HG03521 (cell line): ENCODE measurements at regions not wholly inside any gene's neighbourhood (a gene's known extent, or its start where the extent isn't known, plus 50 kb on each side); places are given as distances from the start of the nearest gene placed in this dataset.

Source experiments
- ATAC-seq: cut with Tn5 transposase; IDR thresholded peaks from one replicate; pipeline ENCODE4 v1.9.1; 2021; ENCODE audit warnings: mild to moderate bottlenecking, moderate library complexity; ENCODE audit not compliant: unreplicated experiment

DNA sequence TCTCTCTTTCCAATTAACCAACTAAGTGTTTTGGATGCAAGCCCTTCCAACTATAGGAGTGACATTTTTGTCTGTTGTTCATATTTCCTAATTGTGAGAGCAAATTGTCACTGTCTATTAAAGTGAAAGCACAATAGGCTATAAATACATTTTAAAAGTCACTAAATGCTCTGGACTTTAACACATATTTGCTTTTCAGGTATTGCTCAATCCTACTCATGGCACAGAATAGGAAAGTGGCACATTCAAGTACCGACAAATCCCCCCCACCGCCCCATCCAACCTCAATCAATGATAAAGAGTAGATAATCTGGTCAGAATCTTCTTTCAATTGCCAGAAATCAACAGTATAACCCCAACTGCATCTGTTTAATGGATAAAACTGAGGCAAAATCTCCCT is 419.8 kb downstream of the PLK2 start:
- no peak for ATAC-seq

DNA sequence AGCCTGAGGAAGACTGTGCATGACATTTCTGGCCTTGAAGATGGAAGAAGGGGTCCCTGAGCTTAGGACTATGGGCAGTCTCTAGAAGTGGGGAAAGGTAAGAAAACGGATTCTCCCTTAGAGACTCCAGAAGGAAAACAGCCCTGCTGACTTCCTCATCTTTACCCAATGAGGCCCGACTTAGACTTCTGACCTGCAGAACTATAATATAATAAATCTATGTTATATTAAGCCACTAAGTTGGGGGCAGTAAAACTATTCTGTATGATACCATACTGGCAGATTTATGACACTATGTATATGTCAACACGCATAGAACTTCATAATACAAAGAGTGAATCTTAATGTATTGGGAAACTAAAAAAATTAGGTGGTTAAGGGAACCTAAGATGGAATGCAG is 422.0 kb downstream of the PLK2 start:
- ATAC-seq = no peak

DNA sequence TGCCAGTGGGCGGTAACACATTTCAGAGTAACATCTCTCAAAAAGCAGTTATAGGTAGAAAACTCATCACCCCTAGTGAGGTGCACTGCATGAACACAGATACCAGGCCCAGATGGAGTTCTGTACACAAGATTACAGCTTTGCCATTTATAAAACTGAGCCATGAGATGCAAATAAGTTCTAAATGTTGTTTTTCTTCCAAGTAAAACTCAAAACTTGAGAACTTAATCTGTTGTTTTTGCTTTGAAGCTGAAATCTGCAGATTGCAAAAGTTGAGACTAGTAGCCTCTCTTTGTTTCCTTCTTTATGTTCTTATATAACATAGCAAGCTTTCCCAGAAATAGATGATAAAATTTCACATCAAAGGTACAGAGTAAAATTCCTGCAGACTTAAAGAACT is 434.1 kb downstream of the PLK2 start:
- ATAC-seq = no peak

DNA sequence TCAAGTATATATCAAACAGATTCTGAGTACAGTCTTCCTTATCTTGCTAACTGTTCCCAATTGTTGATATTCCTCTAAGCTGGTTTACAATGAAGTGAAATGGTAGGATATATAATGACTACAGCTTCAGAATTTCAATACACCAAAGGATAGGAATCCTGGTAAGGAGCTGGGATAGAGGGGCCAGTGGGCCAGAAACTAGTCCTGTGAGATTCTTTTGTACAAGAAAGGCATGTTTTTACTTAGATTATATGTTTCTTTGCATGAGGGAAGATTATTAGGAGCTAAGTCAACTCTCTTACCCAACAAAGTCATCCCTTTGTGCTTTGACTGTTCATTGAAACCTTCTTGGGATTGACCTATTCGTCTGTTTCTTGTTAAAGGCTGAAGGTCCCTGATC is 435.7 kb downstream of the PLK2 start:
- ATAC-seq = no peak

DNA sequence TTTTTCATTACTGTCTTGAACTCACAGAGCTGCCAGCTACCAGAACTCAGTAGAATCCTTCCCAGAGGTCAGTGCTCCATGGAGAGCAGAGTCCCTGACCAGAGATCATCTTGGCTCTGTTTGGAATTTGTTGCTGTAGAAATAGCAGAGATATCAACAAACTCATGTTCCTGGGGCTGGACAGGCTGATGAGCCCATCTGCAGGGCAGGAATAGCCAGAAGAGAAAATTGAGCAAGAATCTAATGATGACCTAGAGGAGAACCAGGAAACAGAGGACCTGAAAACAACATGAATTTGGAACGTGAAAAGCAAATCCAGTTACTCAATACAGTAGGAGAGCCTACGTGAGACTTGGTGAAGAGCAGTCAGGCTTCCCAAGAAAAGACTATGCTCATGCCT is 437.8 kb downstream of the PLK2 start:
- ATAC-seq = no peak

DNA sequence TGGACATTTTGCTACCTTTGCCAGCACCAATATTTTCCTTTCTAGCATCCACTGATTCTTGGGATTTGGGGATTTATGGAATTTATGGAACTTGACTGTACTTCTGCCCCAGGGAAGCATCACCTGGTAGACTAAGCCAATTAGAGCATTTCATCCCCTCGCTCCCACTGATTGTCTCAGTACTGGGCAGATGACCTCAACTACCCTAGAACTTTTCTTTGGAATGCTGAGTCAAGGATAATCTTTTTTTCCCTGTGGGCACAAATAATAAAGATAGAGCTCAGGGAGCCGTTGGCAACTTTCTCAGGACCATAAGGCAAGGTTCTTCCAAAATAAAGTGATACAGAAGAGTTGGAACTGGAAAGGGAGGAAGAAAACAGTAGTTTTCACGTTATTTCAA is 438.4 kb downstream of the PLK2 start:
- no peak for ATAC-seq

DNA sequence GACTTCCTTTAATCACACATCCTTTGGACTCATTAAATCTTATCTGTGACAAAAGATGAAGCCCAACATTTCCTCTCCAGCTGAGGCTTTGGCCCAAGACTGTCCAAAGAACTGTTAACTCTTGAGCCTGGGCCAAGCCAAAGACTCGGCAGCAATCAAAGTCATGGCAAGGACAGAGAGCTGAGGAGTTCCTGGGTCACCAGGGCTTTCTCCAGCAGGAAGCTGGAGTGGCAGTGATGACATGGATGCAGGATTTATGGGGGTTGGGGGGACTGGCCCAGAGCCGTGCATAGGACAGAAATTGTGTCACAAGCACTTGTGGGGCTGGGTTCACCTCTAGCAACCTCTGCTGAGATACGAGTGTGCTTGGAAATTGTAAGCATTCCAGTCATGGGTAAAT is 440.3 kb downstream of the PLK2 start:
- ATAC-seq = no peak

DNA sequence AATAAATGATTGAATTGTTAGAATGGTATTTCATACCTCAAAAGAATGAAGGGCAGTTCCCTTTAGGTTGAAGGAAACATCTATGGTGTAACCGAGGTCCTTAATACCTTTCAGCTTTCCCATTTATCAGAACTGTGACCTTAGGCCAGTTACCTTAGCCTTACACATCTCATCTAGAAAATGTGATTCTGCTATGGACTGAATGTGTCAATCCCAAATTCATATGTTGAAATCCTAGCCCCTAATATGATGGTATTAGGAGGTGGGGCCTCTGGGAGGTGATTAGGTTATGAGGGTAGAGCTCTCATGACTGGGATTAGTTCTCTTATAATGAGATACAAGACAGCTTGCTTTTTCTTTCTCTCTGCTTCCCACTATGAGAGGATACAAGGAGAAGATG is 441.9 kb downstream of the PLK2 start:
- no peak for ATAC-seq

DNA sequence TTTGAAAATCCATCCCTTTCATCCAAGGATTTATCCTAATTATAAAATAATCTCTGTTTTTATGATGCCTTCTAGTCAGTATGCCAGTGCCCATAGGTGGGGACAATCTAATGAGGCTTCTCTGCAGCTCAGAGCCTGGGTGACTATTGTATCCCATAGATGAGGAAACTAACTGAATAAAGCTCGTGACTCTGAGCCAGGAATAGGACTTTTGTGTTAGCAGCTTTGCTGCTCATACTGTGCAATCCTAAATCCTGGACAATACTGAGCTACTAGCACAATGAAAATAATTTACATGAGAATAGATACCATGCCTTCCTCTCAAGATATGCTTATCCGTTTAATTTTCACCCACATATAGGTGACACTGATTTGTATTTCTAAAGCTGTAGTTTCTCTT is 443.0 kb downstream of the PLK2 start:
- ATAC-seq = no peak

DNA sequence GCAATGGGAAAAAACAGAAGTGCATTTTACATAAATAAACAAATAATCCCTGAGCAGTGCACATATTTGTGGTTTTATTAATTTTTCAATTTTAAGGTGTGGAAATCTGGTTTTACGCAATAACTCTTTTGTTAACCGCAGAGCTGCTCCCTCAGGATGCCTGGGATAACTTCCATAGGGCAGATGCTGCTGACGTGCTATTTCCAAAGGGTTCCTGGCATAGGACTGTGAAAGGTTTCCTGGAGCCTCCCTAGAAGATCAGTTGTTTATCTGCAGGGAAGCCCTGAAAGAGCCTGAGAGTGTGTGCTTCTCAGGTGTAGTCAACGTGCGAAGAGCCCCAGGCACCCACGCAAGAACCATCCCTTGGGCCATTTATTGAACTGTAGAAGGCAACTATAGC is 443.5 kb downstream of the PLK2 start:
- ATAC-seq = no peak

DNA sequence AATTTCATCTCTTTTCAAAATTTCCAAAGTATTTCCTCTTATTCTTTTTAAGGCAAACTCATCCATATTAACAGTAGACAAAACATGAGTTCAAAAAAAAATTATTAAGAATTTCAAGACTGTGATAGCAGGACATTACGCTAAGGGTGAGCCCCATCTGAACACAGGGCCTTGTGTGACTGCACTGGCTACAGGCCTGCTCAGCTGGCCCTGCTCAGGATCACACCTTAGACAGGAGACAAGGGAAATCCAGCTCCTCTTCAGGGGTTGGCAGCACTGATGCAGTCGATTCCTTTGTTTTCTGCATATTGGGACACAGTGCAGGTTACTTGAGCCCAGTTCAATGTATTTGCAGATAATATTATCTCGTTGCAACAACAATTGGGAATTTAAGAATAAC is 444.7 kb downstream of the PLK2 start:
- no peak for ATAC-seq

DNA sequence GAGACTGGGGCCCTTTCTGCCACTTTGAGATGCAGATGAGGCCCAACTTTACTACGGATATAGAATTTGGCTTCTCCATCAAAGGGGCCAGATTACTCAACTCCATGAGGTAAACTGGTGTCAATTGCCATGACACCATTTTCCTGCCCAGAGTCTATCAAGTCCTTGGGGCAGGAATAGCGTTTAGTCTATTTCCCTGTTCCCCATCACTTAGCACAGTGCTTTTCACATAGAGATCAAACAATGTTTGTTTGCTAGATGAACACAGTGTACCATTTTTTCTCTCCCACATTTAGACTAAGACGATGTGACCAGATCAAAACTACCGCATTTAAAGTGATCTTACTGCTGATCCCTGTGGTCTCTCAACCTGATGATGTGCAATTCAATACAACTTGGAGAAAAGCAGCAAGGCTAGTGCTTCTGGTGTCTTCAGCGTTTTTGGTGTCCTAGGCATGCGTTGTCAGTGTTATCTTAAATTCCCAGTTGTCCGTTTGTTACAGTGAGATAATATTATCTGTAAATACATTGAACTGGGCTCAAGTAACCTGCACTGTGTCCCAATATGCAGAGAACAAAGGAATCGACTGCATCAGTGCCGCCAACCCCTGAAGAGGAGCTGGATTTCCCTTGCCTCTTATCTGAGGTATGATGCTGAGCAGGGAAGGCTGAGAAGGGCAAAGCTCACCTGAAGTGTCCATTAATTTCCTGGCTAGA is 446.2 kb downstream of the PLK2 start:
- ATAC-seq = no peak

DNA sequence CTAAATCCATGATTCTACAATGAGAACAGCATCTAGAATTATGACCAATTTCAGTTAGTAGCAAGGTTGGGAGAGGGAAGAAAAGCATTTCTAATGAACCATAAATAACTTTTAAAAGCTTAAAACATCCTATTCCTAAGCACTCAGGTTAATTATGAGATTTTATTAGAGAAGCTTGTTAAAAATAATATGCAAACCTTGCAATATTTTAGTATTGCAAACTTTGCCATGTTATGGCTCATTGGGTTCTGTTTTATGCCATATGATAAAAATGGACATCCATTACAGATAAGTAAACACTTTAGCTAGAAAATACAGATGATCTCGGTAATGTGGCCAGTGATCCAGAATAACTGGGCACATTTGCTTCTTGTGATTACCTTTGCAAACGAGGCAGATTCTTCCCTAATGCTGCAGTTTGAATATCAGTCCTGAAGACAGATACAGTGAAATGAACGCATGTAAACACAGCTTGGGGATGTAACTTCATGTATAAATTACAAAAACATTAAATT is 447.0 kb downstream of the PLK2 start:
- no peak for ATAC-seq

DNA sequence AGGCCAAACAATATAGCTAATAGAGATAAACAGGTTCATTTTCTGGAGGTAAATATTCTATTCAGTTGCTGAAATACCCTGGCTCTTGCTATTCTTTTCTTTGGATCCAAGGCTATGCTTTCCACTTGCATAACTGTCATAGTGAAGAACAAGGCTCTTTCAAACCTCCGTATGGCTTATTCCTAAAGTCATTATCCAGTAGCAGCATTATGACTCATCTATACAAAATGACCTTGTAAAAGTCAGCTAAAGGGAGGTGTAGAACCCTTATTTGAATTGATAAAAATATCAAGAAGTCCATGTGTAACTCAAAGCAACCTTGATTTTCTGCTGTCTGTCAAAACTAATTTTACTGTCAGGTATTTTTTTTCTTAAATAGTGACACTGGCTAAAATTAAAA is 447.8 kb downstream of the PLK2 start:
- ATAC-seq = no peak

DNA sequence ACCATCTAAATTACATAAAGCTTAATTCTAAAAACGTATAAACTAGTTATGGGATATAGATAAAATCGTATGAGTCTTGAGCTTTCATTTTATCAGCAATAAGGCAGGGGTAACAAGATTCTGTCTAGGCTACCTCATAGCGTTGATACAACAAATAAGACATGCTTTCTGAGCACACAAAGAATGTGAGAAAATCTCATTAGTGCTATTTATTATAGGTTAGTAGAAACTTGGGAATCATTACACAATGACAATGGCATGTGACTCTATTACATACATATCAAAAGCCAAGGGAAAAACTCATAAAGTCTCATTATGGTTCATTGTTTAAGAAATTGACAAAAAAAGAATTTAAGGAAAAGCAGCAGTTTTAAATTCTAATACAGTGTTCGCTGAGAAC is 448.6 kb downstream of the PLK2 start:
- no peak for ATAC-seq

DNA sequence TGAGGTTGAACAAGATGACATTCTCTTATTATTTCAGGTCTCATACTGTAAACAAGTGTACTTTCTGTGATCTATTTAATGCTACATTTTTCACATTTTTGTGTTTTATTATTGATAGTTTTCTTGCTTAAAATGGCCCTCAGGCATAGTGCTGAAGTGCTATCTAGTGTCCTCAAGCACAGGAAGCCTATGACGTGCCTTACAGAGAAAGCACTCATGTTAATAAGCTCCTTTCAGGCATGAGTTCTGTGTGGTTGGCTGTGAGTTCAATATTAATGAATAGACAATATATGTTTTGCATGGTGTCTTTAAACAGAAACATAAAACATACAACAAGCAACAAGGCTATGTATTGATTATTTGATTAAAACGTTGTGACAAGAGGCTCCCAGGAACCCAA is 450.1 kb downstream of the PLK2 start:
- ATAC-seq = no peak

DNA sequence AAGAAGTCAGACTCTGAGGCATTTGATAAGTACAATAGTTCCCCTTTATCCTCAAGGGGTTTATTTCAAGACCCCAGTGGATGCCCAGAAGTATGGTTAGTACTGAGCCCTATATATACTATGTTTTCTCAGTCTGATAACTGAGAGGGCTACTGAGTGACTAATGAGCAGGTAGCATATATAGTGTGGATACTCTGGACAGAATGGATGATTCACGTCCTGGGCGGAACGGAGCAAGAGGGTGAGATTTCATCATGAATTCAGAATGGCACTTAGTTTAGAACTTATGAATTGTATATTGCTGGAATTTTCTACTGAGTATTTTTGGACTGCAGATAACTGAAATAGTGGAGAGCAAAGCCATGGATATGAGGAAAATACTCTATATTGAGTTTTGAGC is 457.6 kb downstream of the PLK2 start:
- no peak for ATAC-seq

DNA sequence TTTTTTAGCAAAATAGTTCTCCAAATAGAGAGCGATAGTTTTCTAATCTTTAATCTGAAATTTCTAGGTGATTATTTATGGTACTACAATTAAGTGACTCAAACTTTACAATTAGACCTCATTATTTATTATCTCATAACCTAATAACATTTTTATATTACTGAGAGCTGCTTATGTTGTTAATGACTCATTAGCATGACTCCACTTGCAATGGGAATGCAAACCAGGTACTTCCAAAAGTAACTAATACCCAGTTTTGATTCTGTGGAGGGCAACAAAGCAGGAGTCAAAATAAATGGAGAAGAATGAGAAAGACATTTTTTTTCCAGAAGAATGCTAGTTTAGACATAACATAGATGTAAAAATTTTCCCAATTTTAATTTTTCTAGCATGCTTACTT is 466.0 kb downstream of the PLK2 start:
- ATAC-seq = no peak

DNA sequence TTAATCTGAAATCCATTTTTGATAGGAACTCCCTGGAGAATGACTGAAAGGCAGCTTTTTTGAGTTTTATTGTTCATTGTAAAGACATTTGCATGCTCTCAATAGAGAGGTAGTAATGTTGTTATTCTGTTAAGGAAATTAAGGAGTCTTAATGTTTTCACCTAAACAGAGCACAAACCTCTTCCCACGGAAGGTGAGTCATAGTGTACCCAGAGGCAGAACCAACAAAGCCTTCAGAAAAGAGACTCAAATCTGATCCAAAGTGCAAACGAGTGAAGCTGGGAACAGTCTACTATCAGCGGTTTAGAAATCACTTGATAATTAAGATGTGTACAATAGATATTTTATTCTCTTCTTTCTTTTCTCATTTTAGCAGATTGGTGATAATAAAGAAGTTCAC is 470.5 kb downstream of the PLK2 start:
- no peak for ATAC-seq

DNA sequence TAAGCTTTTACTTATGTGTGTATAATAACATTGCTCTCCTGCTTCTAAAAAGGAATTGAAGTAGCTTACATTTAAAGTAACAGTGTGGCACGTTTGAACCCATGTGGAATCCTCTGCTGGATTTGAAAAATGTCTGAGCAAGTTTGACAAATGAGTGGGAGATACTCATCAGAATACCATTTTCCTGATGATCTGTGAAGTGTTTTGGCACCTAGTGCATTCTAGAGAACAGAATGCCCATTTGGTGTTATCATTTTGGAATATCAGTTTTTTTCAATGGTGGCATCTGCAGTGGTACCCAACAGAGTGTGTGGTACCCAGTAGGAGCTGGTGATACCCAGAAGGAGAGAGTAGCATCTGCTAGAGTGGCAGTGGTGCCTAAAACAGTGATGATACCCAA is 471.1 kb downstream of the PLK2 start:
- ATAC-seq = no peak

DNA sequence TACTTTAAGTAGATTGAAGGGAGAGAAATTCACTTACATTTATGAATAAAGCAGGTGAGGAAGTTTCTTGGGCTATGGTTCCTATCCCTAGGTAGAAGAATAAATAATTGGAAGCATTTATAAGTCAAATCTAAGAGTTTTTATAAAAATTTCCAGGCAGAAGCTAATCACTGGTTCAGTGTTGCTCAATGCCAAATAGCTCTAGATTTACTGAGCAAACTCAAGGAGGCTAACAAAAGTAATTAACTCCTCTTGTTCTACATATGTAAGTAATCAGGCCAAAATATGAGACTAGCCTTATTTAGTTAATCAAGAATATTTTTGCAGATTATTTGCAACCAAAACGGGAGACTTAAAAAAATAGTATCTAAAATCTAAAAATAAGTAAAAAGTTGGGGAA is 472.3 kb downstream of the PLK2 start:
- no peak for ATAC-seq

DNA sequence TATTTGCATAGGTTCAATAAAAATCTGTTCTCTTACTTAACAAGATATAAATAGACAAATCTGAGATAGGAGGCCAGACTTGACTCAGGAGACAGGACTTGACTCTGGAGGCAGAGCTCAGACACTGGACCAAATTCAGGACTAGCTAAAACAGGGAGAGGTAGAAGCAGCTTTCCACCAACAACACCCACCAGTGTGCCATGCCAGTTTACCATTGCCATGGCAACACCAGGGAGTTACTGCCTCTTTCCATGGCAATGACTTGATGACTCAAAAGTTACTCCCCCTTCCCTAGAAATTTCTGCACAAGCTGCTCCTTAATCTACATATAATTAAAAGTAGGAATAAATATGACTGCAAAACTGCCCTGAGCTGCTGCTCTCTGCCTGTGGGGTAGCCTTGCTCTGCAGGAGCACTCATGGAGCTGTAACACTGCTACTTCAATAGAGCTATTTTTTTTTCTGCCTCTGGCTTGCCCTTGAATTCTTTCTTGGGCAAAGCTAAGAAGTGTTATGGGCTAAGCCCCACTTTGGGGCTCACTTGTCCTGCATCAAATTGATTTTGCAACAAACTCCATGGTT is 473.0 kb downstream of the PLK2 start:
- ATAC-seq = no peak

DNA sequence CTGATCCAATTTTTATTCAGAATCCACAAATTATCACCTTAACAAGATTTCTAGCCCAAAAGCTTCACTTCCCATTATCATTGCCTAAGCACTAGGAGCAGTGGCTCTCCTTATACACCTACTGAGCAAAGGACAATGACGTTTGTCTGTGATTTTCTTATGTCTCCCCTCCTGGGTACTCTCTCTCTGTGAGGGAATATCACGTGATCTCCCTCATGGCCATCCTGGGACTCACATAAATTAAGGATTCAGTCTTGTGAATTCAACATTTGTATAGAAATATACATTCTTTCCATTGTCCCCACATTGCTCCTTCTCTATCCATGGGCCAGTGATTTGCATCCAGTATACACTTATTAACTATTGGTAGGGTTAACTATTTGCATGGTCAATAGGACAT is 476.5 kb downstream of the PLK2 start:
- no peak for ATAC-seq
